ENCODE measurements at regions not wholly inside any gene's neighbourhood (a gene's known extent, or its start where the extent isn't known, plus 50 kb on each side); places are given as distances from the start of the nearest gene placed in this dataset.
"Not testable (repeated sequence)": the region's sequence is repeated elsewhere in the genome, so short reads cannot be mapped to it uniquely, and the experiment has no call there.

DNA sequence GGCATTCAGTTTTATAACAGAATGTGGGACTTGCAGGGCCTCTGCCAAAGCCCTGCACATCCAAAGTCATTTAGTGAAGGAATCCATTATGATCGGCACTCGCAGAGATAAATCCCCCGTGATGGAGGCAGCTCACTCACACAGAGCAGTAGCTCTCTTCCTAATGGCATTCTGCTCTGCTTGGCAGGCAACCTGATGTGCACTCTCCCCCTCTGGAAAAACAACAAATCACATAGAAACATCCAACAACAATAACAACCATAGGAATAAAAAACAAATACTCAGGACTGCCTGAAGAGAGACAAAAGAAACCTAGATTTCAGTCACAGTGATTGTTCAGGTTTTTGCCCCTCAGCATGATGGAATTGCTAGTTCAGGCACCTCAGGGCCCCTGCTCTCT lies 59.7 kb downstream of the NAA11 start:
- no peak for DNase-seq (ENCODE audit: low read depth, low spot score)

DNA sequence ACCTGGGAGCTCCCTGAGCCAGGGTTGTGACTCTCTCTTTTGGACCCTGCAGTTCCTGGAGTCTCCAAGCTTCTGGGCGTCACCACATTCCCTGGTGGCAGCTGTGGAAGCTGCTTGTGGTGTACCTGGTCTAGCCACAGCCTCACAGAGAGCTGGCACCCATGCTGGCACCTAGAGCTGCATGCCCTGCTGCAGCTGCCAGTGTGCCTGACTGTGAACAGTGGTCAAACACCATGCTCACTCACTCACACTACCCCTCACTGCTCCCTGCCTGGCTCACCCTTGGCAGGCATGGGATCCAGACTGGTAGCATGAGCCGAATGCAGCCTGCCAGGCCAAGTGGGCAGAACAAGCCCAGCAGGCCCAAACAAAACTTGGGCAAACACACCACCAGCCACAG lies 66.6 kb downstream of the NAA11 start:
- no peak for DNase-seq (ENCODE audit: low read depth, low spot score)

DNA sequence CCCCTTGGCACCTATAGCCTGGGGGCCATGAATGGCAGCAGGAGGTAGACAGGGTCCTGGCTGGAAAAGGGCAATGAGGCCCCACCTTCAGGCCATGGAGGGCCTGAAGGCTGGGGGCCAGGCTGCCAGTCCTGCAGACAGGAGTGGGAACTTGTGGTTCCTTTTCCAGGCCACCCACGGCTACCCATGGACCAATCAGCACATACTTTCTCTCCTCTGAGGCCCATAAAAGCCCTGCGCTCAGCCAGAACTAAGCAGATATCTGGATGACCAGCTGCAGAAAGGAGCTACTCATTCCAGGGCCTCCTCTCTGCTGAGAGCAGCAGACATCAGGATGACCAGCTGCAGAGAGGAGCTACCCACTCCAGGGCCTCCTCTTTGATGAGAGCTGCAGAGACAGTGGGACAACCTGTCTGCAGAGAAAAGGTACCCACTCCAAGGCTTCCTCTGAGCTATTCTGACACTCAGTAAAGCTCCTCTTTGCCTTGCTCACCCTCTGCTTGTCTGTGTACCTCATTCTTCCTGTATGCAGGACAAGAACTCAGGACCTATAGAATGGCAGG lies 67.2 kb downstream of the NAA11 start:
- no peak for DNase-seq (ENCODE audit: low read depth, low spot score)

DNA sequence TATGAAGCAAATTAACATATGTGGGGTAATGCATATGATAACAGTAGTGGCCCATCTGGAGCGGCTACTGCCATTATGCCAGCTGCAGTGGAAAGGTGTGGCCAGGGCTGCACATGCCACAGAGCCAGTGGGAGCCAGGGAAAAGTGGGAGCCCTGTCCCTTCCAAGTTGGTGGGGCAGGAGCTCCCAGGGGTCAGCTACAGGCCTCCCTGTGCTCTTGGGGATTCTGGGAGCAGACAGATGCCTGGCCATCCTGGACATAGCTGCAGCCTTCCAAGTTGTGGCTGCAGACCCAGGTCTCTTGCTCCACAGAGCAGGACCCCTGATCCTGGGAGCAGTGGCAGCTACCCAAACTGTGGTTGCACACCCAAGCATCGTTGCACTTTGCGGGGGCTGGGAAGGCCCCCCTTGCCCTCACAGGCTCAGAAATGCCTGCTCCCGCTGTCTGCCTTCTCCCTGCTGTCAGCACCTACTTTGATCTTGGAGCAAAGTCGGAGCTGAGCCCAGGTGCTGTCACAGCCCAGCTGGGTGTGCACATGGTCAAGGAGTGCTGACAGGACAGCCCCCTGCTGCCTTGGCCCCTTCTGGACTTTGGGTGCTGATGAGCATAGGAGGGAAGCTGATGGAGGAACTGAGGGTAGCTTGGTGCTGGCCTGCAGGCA lies 67.8 kb downstream of the NAA11 start:
- no peak for DNase-seq (ENCODE audit: low read depth, low spot score)

DNA sequence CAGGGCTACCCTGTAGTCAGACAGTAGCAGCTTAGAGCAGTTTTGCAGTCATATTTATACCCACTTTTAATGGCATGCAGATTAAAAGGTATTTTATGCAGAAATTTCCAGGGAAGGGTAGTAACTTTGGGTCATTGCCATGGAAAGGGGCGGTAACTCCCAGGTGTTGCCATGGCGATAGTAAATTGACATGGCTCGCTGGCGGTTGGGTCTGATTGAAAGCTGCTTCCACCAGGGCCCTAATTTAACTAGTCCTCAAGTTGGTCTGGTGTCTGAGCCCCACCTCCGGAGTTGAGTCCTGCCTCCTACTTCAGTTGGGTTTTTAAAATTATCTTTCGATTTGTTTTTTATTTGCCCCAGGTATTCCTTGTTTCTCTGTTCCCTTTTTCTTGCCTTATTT lies 70.1 kb downstream of the NAA11 start:
- no peak for DNase-seq (ENCODE audit: low read depth, low spot score)

DNA sequence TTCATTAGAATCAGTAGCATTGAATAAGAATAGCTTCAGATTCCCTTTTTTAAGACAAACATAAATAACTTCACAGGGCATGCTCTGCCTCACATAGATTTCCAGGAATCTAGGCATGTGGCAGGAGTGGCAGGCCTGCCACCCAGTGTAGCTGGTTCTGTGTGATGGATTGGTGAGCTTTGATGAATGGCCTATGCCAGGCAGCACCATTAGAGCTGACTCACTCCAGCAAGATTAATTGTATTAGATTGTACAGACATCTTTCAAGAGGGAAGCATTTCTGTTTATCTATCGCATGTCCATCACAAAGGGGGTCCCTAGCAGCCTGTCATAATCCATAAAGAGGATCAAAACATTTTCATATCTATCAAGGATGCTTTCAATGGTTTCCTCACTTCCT lies 71.9 kb downstream of the NAA11 start:
- DNase-seq (ENCODE audit: low read depth, low spot score) = no peak

DNA sequence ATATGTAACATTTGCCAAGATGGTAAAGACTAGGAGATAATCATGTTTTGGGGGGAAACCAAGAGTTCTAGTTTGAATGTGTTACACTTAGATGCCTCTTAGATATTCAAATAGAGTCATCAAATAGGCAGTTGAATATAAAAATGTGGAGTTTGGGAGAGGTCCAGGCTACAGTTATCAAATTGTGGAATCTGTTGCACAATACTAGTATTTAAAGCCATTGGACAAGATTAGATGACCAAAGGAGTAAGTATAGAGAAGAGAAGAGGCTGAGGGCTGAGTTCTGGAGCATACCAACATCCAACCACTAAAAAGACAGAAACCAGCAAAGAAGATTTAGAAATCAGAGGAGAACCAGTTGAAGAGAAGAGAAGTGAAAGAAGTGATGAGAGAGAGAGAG lies 72.7 kb downstream of the NAA11 start:
- DNase-seq (ENCODE audit: low read depth, low spot score) = no peak

DNA sequence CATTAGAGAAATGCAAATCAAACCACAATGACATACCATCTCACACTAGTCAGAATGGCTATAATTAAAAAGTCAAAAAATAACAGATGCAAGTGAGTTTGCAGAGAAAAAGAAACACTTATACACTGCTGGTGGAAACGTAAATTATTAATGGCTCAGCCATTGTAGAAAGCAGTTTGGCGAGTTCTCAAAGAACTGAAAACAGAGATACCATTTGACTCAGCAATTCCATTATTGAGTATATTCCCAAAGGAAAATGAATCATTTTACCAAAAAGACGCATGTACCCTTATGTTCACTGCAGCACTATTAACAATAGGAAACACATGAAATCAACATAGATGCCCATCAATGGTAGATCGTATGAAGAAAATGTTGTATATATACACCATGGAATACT lies 75.0 kb downstream of the NAA11 start:
- no peak for DNase-seq (ENCODE audit: low read depth, low spot score)

DNA sequence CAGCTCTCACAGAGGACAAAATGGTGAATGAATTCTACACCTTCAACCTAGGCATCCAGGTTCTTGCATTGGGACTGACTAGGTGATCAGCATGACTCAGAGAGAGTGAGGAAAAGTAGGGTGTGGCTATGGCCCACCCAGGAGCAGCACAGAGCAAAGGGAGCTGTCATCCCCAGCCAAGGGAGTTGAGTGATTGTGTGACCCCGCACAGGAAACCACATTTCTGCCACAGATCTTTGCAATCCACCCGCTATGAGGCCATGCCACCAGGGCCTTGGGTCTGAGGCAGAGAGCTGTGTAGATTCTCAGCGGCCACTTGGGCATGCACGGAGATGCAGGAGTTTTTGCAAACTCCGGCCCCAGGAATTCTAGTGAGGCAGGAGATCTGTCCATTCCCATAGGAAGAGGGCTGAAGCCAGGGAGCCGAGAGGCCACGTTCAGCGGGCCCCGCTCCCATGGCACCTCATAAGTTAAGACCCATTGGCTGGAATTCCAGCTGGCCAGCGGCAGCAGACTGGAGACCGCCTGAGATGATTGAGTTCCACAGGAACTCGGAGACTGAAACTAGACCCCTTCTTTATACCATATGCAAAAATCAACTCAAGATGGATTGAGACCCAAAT lies 75.9 kb downstream of the NAA11 start:
- DNase-seq (ENCODE audit: low read depth, low spot score) = no peak

DNA sequence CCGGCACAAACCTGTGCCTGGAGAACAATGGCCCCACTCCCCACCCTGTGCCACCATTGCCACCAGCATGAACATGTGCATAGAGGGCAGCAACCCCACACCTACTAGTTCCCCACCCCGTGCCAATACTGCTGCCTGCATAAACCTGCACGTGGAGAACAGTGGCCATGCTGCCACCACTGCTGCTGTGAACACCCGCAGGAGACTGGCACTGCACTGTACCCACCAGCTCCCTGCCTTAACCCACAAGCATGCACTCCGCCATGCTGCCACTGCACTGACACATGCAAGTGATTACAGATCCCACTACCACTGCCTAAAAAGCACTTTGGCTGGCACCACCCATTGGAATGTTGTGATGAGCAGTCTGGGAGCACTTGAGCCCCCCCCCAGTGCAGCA lies 77.3 kb downstream of the NAA11 start:
- no peak for DNase-seq (ENCODE audit: low read depth, low spot score)

DNA sequence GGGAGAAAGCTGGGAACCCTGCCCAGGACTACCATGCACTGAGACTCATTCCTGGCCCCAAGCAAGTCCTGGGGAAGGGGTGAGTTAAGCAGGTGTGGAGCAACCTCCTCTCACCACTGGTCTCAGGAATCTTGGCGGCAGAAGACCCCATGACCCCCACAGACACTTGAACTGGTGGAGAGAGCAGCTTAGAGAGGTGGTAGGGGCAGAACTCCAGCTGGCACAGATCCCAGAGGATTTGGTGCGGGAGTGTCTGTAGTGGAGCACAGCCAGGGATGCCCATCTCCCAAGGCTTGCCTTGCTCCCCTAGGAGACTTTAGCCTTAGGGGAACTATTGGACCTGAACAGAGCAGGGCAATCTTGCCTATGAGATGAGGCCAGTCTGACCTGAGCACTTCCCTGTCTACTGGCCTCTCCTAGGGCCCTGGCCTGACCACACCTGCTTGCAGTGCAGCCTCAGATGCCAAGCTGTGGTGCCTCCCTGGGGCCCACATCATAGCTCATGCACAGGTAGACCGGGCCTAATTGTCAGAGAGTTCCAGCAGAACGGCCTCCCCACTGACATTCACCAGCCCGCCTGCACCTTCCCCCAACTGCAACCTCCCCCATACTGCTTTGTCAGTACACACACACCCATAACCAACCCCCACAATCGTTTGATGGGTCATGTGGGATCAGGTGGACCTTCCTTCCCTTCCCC lies 78.0 kb downstream of the NAA11 start:
- no peak for DNase-seq (ENCODE audit: low read depth, low spot score)

DNA sequence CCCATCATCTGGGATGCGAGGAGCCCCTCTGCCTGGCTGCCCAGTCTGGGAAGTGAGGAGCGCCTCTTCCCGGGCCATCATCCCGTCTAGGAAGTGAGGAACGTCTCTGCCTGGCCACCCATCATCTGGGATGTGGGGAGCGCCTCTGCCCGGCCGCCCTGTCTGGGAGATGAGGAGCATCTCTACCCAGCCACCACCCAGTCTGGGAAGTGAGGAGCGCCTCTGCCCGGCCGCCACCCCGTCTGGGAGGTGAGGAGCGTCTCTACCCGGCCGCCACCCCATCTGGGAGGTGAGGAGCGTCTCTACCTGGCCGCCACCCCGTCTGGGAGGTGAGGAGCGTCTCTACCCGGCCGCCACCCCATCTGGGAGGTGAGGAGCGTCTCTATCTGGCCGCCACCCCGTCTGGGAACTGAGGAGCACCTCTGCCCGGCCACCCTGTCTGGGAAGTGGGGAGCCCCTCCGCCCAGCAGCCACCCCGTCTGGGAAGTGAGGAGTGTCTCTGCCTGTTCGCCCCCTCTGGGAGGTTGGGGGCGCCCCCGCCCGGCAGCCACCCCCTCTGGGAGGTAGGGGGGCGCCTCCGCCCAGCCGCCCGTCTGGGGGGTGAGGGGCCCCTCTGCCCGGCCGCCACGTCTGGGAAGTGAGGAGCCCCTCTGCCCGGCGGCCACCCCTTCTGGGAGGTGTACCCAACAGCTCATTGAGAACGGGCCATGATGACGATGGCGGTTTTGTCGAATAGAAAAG lies 80.5 kb downstream of the NAA11 start:
- DNase-seq (ENCODE audit: low read depth, low spot score) = not testable (repeated sequence)

DNA sequence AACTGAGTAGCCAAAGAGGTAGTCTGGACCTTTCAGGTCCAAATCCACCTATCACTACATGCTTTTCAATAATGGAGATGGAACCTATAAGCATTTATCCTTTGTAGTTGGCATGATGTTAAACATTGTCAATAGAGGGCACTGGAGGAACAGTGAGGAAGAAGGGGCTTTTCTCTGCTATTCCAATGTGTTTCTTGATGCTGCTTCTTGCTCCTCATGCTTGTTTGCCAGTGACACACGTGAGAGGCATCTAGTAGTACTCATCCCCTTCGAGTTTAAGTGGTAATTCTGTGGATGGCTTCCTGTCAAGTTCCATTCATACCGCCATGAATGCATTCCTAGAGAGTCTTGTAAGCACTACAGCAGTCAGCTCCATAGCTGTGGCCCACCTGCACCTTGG lies 84.0 kb downstream of the NAA11 start:
- DNase-seq (ENCODE audit: low read depth, low spot score) = no peak

DNA sequence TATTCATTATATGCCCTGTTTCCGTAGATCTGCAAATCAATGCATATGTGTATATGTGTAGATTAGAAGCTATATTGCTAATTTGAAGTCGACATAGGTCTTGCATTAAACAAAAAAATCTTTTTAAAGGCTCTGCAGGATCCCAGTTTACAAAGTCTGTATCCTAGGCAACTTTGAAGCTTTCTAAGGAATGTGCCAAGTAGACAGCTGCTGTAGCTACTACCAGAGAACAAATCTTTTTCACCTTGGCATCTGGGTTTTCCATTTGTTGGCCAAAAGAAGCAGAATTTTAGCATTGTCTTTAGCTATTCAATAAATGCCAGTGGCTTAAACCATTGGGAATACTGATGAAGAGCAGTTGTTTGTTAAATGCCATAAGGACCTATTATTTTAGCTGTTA lies 88.0 kb downstream of the NAA11 start:
- DNase-seq (ENCODE audit: low read depth, low spot score) = no peak

DNA sequence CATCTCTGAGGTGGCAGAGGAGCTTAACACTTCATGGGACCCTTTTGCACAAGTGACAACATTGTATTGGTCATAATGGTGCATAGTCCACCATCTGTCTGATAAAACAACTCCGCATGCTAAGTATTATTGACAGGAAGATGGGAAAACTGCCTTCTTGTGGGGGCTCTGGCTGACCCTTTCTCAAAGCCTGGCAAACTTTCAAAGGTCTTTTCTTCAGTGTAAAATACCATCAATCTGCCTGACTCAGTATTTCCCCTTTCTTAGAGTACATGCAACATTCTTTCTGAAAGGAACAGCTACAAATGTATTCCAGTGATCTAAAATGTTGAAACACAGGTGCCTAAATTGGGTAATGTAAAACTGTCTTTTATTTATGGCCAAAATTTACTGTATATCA lies 89.1 kb downstream of the NAA11 start:
- no peak for DNase-seq (ENCODE audit: low read depth, low spot score)

DNA sequence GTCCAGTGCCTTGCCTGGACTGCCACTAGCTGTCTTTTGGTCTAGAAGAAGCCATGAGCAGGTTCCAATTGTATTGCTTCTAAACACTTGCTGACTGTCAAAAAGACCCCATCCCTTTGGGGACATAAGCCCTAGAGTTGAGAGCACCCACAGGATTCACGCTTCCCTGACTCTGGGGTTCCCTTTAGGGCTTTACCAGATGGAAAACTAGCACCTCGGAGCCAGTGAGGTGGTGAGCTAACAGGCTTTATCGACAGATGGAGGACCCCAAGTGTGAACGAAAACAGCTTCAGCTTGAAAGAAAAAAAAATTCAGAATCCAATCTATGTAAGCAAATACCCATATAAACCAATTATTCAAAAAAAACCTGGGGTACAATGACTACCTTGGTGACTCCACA lies 90.8 kb downstream of the NAA11 start:
- no peak for DNase-seq (ENCODE audit: low read depth, low spot score)

DNA sequence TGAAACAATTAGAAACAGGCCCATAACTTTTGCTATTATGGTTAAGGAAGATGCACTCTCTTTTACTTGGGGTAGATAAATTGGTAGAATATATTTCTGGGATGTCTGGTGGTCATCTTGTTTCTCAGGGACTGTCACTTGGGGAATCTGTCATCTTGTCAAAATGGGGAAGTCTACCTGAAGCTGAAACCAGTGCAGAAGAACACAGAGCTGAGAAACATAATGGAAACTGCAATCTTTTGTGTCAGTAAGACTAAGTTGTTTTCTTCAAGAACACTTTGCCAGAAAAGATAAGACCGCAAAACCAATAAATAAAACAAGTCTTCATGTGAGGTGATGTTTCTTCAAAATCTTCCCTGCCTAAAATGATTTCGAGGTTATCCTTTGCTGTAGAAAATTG lies 92.0 kb downstream of the NAA11 start:
- no peak for DNase-seq (ENCODE audit: low read depth, low spot score)

DNA sequence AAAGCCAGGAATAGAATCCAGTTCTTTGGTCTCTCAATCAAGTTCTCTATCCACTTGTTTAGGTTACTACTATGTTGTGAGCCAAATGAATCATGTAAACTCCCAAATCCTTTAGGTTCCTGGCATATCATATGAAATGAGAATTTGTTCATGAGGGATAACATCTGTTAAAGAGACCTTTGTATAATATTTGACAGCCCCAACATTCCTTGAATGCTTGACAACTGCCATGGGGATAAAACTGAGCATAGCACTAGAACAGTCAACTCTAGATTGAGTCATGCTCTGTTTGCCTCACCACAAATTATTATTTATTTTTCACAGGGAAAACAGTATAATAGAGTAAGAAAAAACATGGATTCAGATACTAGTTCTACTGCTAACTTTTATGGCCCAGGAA lies 93.3 kb downstream of the NAA11 start:
- DNase-seq (ENCODE audit: low read depth, low spot score) = no peak

DNA sequence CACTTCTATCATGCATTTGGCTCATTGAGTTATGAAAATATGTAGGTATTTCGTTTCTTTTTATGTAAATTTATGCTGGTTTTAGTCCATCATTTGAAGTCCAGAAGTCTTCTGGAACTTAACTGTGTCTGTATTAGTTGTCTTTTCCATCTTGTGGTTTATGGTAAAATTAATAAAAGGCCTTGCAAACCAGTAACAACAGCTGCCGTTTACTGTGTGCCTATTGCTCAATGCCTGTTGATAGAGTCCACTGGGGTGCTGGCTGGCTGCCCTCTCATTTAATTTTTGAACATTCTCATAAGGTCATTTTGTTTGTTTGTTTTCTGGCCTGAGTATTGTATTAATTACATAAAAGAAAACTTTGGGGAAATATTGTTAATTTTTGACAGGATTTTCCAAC lies 98.0 kb downstream of the NAA11 start:
- no peak for DNase-seq (ENCODE audit: low read depth, low spot score)

DNA sequence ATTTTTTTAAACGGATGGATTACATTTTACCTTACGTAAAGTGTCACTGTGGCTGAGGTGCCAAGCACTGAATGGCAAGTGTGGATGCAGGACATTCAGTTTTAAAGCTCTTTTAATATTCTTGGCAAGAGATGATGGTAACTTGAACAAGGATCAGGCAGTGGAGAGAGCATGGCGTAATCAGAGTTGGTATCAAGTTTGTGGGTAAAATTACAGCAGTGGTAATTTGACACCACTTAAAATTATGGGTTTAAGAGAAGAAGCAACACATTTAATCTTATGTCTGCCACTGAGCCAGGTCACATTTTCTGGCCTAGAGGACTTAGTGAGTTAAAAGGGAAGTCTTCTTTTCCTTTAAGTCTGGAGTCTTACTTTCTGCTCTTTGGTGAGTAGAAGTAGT lies 100.5 kb downstream of the NAA11 start:
- no peak for DNase-seq (ENCODE audit: low read depth, low spot score)

DNA sequence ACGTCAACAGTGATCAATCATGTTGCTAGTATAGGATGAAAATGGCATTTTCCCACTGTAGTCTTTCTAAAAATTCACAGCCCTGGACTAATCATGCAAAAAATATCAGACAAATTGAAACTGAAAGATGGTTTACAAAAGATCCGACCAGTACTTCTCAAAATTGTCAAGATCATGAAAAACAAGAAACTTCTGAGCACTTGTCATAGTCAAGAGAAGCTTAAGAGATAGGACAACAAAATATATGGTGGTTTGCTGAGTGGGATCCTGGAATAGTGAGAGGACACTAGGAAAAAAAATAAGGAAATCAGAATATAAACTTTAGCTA lies 101.1 kb downstream of the NAA11 start:
- DNase-seq (ENCODE audit: low read depth, low spot score) = no peak
